DMS114 treated with DMSO at 0.1 percent for 48 hours (cell line): ENCODE measurements at regions not wholly inside any gene's neighbourhood (a gene's known extent, or its start where the extent isn't known, plus 50 kb on each side); places are given as distances from the start of the nearest gene placed in this dataset.

ENCODE experiments used
- DNase-seq: peaks from one replicate; lab custom pipeline; 2025; ENCODE audit not compliant: unreplicated experiment; lab: John Stamatoyannopoulos, UW

- no peak for DNase-seq
These were observed 278.4 kb upstream of the FAM98A start for GRCh38 chr2:33877348-33878016.

GRCh38 chr2:33873076-33873605 is 274.0 kb upstream of the FAM98A start:
- DNase-seq: no peak

GRCh38 chr2:33859811-33860461 is 260.8 kb upstream of the FAM98A start:
- no peak for DNase-seq

- no peak for DNase-seq
These were observed 260.1 kb upstream of the FAM98A start for GRCh38 chr2:33859176-33859575.

- no peak for DNase-seq
These were observed 249.4 kb upstream of the FAM98A start for GRCh38 chr2:33848486-33848885.

- DNase-seq: no peak
These were observed 240.7 kb upstream of the FAM98A start for GRCh38 chr2:33839791-33840190.

- DNase-seq: no peak
These were observed 237.5 kb upstream of the FAM98A start for GRCh38 chr2:33836628-33837027.

- DNase-seq: no peak
These were observed 236.8 kb upstream of the FAM98A start for GRCh38 chr2:33835911-33836310.

GRCh38 chr2:33822964-33823363 is 223.9 kb upstream of the FAM98A start:
- no peak for DNase-seq

GRCh38 chr2:33812707-33813106 is 213.6 kb upstream of the FAM98A start:
- no peak for DNase-seq

- DNase-seq: no peak
These were observed 211.1 kb upstream of the FAM98A start for GRCh38 chr2:33810046-33810835.

- DNase-seq: no peak
These were observed 206.9 kb upstream of the FAM98A start for GRCh38 chr2:33806041-33806440.

- DNase-seq: no peak
These were observed 205.1 kb upstream of the FAM98A start for GRCh38 chr2:33804155-33804554.

- no peak for DNase-seq
These were observed 197.4 kb upstream of the FAM98A start for GRCh38 chr2:33796511-33796910.

GRCh38 chr2:33791625-33792024 is 192.5 kb upstream of the FAM98A start:
- no peak for DNase-seq

- DNase-seq: no peak
These were observed 188.9 kb upstream of the FAM98A start for GRCh38 chr2:33788044-33788443.

GRCh38 chr2:33786881-33787280 is 187.8 kb upstream of the FAM98A start:
- DNase-seq: no peak

- DNase-seq: no peak
These were observed 186.4 kb upstream of the FAM98A start for GRCh38 chr2:33785201-33786106.

- no peak for DNase-seq
These were observed 185.4 kb upstream of the FAM98A start for GRCh38 chr2:33784488-33784887.

GRCh38 chr2:33782395-33783230 is 183.5 kb upstream of the FAM98A start:
- DNase-seq: no peak
